ENCODE measurements at regions not wholly inside any gene's neighbourhood (a gene's known extent, or its start where the extent isn't known, plus 50 kb on each side); places are given as distances from the start of the nearest gene placed in this dataset.

GRCh38 chr12:28110329-28110728 lies 79.9 kb upstream of the CCDC91 start:
- no peaks in the 10 kb centered on the region for H3K4me1 ChIP-seq (ENCODE audit: insufficient read depth, low read length)
- no peaks in the 10 kb centered on the region for H3K27me3 ChIP-seq (ENCODE audit: control insufficient read depth in 1 of 2, insufficient read depth in 2 of 2, low read length in 2 of 2)
- DNase-seq (ENCODE audit: low spot score) (no peak), ATAC-seq (no peak), FAIRE-seq (no peak)
- H3K4me2 ChIP-seq (ENCODE audit: low read depth, low read length): no peak overlapping the region
- no peak overlapping the region for H3K27ac ChIP-seq (ENCODE audit: extremely low read length, insufficient read depth, low read length)
- H3K9me3 ChIP-seq (ENCODE audit: low read length): no peaks in the 10 kb centered on the region
- intact Hi-C loops (cut with micrococcal nuclease; ENCODE audit: unreplicated experiment) (no loop called here), in situ Hi-C loops (cut with HindIII; ENCODE audit: extremely low pct_ligation_motif_present, low pct_unique_long_range_greater_than_20kb) (no loop called here)
- 5% methylated on average over 3 of the region's 3 CpGs for WGBS (ENCODE audit: low lambda C conversion rate)
- TF ChIP-seq TRAFD1 (CRISPR knock-in tag; IDR thresholded peaks at IDR 0.05; ENCODE audit: borderline replicate concordance): no peak
- no peak for TF ChIP-seq BRF2 (CRISPR knock-in tag; IDR thresholded peaks at IDR 0.05)
- TF ChIP-seq ARHGAP35 (CRISPR knock-in tag; IDR thresholded peaks at IDR 0.05; ENCODE audit: borderline replicate concordance): no peak
- no peak for TF ChIP-seq DDIT3 (CRISPR knock-in tag; IDR thresholded peaks at IDR 0.05)
- H3K4me3 ChIP-seq (replicated peaks in 1 of 3; ENCODE audit: insufficient read depth in 1 of 3, low read depth in 2 of 3, low read length in 3 of 3): no peak overlapping the region
- BruUV-seq (replicated peaks): no TSS peak
- POLR2A ChIA-PET: no interaction called here
- no peak overlapping the region for H3K9ac ChIP-seq (ENCODE audit: insufficient read depth, low read depth, low read length)
- H2AFZ ChIP-seq (ENCODE audit: low read length): no peak overlapping the region
- H3K36me3 ChIP-seq (replicated peaks in 1 of 2; ENCODE audit: control insufficient read depth in 1 of 2, insufficient read depth in 2 of 2, low read length in 2 of 2): no peaks in the 10 kb centered on the region
- CTCF ChIA-PET (ENCODE audit: low intra/inter-chr PET ratio, low total read pairs): no interaction called here
- H4K20me1 ChIP-seq (ENCODE audit: insufficient read depth, low read length): no peaks in the 10 kb centered on the region
- no peaks in the 10 kb centered on the region for H3K79me2 ChIP-seq (ENCODE audit: insufficient read depth, low read length)

- H3K4me3 ChIP-seq (replicated peaks in 1 of 3; ENCODE audit: insufficient read depth in 1 of 3, low read depth in 2 of 3, low read length in 3 of 3): no peak overlapping the region
- no peak overlapping the region for H2AFZ ChIP-seq (ENCODE audit: low read length)
- H3K36me3 ChIP-seq (replicated peaks in 1 of 2; ENCODE audit: control insufficient read depth in 1 of 2, insufficient read depth in 2 of 2, low read length in 2 of 2): no peaks in the 10 kb centered on the region
- no peak overlapping the region for H3K9ac ChIP-seq (ENCODE audit: insufficient read depth, low read depth, low read length)
- no peaks in the 10 kb centered on the region for H3K9me3 ChIP-seq (ENCODE audit: low read length)
- intact Hi-C loops (cut with micrococcal nuclease; ENCODE audit: unreplicated experiment): no loop called here
- 0 out of 5 replicates have a peak, but pooled peaks cover 0 to 2% of the 10 kb centered on the region in 2 experiments for H3K27me3 ChIP-seq (ENCODE audit: control insufficient read depth in 1 of 2, insufficient read depth in 2 of 2, low read length in 2 of 2)
- in situ Hi-C loops (cut with HindIII; ENCODE audit: extremely low pct_ligation_motif_present, low pct_unique_long_range_greater_than_20kb): no loop called here
- no peak overlapping the region for H3K4me2 ChIP-seq (ENCODE audit: low read depth, low read length)
- no peaks in the 10 kb centered on the region for H3K79me2 ChIP-seq (ENCODE audit: insufficient read depth, low read length)
- BruUV-seq (replicated peaks): no TSS peak
- ATAC-seq: no peak
- no peak for FAIRE-seq
- H3K27ac ChIP-seq (ENCODE audit: extremely low read length, insufficient read depth, low read length): no peak overlapping the region
- 2% methylated on average over 2 of the region's 2 CpGs for WGBS (ENCODE audit: low lambda C conversion rate)
- ChIA-PET CTCF (ENCODE audit: low intra/inter-chr PET ratio, low total read pairs) (no interaction called here), POLR2A (no interaction called here)
- no peaks in the 10 kb centered on the region for H3K4me1 ChIP-seq (ENCODE audit: insufficient read depth, low read length)
- H4K20me1 ChIP-seq (ENCODE audit: insufficient read depth, low read length): no peaks in the 10 kb centered on the region
- DNase-seq (ENCODE audit: low spot score): no peak
- TF ChIP-seq ZNF775 (CRISPR knock-in tag; IDR thresholded peaks at IDR 0.05; ENCODE audit: borderline replicate concordance) (no peak), ZBTB49 (CRISPR knock-in tag; IDR thresholded peaks at IDR 0.05; ENCODE audit: borderline replicate concordance) (no peak), NR2F2 (IDR thresholded peaks at IDR 0.05; ENCODE audit: borderline replicate concordance, low read depth) (no peak), ZBTB34 (CRISPR knock-in tag; IDR thresholded peaks at IDR 0.05) (no peak), RXRA (CRISPR knock-in tag; IDR thresholded peaks at IDR 0.05) (no peak)
Observed at GRCh38 chr12:28114488-28114887, 75.8 kb upstream of the CCDC91 start.
